SU-DHL-6 (cell line): ENCODE measurements at regions not wholly inside any gene's neighbourhood (a gene's known extent, or its start where the extent isn't known, plus 50 kb on each side); places are given as distances from the start of the nearest gene placed in this dataset.

Experiments
- H2AFZ ChIP-seq: fragments of 200-600 bp; sonication (generic); 2 replicates; pipeline ENCODE4 v1.6.1; 2014; ENCODE audit warnings: low read depth, mild to moderate bottlenecking, moderate library complexity, mixed read lengths, antibody characterized with exemption, low read length; ENCODE audit not compliant: severe bottlenecking
- H3F3A ChIP-seq: fragments of 200-600 bp; shearing (Covaris generic); 2 replicates; pipeline ENCODE4 v1.6.0; 2016; ENCODE audit warnings: antibody characterized with exemption, mild to moderate bottlenecking; ENCODE audit not compliant: insufficient read depth
- H3K27ac ChIP-seq: fragments of 200-600 bp; sonication (generic); 2 replicates; pipeline ENCODE4 v1.5.1; 2016; ENCODE audit warnings: low read depth, mild to moderate bottlenecking, low read length, moderate library complexity, mixed read lengths
- H3K27me3 ChIP-seq: fragments of 200-600 bp; sonication (generic), shearing (Covaris generic); 2 replicates; pipeline ENCODE4 v1.6.0; 2014; ENCODE audit warnings: mild to moderate bottlenecking, low read length
- H3K36me3 ChIP-seq: fragments of 200-600 bp; sonication (generic); 2 replicates; pipeline ENCODE4 v1.6.1; 2014; ENCODE audit warnings: mild to moderate bottlenecking, low read length, mixed read lengths
- H3K4me2 ChIP-seq: fragments of 300-600, 200-600 bp; shearing (Covaris generic), sonication (generic); 2 replicates; pipeline ENCODE4 v1.6.0; 2014; ENCODE audit warnings: low read length, low read depth, mild to moderate bottlenecking; ENCODE audit not compliant: poor library complexity, severe bottlenecking
- H3K4me3 ChIP-seq: fragments of 200-600 bp; sonication (generic); 2 replicates; pipeline ENCODE4 v1.5.1; 2014; ENCODE audit warnings: antibody characterized with exemption, low read length, mild to moderate bottlenecking, mixed read lengths; ENCODE audit not compliant: insufficient read depth, poor library complexity, severe bottlenecking
- H3K79me2 ChIP-seq: fragments of 200-600 bp; sonication (generic); 2 replicates; pipeline ENCODE4 v1.6.1; 2014; ENCODE audit warnings: mild to moderate bottlenecking, low read length, moderate library complexity; ENCODE audit not compliant: insufficient read depth
- H3K9ac ChIP-seq: fragments of 200-600 bp; sonication (generic); 2 replicates; pipeline ENCODE4 v1.7.0; 2014; ENCODE audit warnings: mild to moderate bottlenecking, low read length
- H3K9me2 ChIP-seq: fragments of 200-600 bp; sonication (generic); replicated peaks from 2 replicates; pipeline ENCODE4 v1.6.1; 2014; ENCODE audit warnings: low read length; ENCODE audit not compliant: insufficient read depth
- H3K9me3 ChIP-seq: fragments of 200-600 bp; sonication (generic); 2 replicates; pipeline ENCODE4 v1.6.1; 2014; ENCODE audit warnings: low read length, mixed read lengths; ENCODE audit not compliant: insufficient read depth
- H4K20me1 ChIP-seq: fragments of 200-600 bp; sonication (generic); 2 replicates; pipeline ENCODE4 v1.6.1; 2014; ENCODE audit warnings: low read depth, mild to moderate bottlenecking, antibody characterized with exemption, low read length, moderate library complexity, mixed read lengths
- EZH2phosphoT487 ChIP-seq: fragments of 200-600 bp; sonication (generic), shearing (Covaris generic); conservative IDR thresholded peaks from 2 replicates; pipeline ENCODE4 v1.6.1; 2018; ENCODE audit warnings: mild to moderate bottlenecking, antibody characterized with exemption, low read length, moderate library complexity, mixed read lengths
- TF ChIP-seq, protein P1 (sequence below): fragments of 200-600 bp; sonication (generic); IDR thresholded peaks from one replicate; pipeline ENCODE4 v1.5.1; 2017; ENCODE audit warnings: antibody characterized with exemption, mild to moderate bottlenecking, low read length, moderate library complexity; ENCODE audit not compliant: insufficient read depth, poor library complexity, severe bottlenecking

DNA sequence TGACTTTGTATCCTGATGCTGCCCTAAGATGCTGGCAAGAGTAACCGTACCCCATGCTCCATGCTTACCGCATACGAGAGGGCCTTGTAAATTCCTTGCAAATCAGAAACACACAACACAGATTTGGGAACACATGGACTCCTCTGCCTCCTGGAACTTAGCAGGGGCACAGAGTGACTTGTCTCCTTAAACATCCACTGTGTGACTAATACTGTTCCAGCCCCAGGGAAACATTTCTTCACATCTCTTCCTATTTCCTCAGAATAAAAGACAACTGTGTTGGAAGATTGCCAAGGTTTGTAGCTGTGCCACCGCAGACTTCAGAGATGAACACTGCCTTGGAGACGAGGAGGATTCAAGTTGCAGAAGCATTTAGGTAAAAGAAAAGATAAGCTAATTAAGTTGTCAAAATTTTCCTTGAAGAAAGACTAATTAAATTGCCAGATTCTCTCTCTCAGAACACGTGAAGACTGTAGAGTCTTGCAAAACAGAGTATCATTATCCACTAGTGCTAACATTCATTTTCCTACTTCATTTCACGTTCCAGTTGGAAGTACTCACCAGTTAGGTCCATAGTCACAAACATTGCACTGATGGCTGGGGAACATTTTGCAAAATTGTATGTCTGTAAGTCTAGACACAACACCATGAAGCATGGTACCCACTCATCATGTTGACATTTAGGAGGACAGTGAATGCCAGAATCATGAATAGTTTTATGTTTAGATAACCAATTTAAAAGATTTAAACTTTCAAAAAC lies 188.8 kb downstream of the TSN start:
- H3K79me2 ChIP-seq: no peaks in the 10 kb centered on the region
- H3K9me3 ChIP-seq: no peaks in the 10 kb centered on the region
- H2AFZ ChIP-seq: no peak overlapping the region
- H3K27me3 ChIP-seq: no peaks in the 10 kb centered on the region
- H3K36me3 ChIP-seq: no peaks in the 10 kb centered on the region
- H3K9ac ChIP-seq: no peak overlapping the region
- no peaks in the 10 kb centered on the region for H3K9me2 ChIP-seq
- H4K20me1 ChIP-seq: no peaks in the 10 kb centered on the region
- no peak overlapping the region for H3K4me3 ChIP-seq
- no peak overlapping the region for H3K27ac ChIP-seq
- H3F3A ChIP-seq: no peaks in the 10 kb centered on the region
- TF ChIP-seq, protein P1, sequence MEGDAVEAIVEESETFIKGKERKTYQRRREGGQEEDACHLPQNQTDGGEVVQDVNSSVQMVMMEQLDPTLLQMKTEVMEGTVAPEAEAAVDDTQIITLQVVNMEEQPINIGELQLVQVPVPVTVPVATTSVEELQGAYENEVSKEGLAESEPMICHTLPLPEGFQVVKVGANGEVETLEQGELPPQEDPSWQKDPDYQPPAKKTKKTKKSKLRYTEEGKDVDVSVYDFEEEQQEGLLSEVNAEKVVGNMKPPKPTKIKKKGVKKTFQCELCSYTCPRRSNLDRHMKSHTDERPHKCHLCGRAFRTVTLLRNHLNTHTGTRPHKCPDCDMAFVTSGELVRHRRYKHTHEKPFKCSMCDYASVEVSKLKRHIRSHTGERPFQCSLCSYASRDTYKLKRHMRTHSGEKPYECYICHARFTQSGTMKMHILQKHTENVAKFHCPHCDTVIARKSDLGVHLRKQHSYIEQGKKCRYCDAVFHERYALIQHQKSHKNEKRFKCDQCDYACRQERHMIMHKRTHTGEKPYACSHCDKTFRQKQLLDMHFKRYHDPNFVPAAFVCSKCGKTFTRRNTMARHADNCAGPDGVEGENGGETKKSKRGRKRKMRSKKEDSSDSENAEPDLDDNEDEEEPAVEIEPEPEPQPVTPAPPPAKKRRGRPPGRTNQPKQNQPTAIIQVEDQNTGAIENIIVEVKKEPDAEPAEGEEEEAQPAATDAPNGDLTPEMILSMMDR: no peak
- TF ChIP-seq EZH2phosphoT487: no peak
- H3K4me2 ChIP-seq: no peak overlapping the region

DNA sequence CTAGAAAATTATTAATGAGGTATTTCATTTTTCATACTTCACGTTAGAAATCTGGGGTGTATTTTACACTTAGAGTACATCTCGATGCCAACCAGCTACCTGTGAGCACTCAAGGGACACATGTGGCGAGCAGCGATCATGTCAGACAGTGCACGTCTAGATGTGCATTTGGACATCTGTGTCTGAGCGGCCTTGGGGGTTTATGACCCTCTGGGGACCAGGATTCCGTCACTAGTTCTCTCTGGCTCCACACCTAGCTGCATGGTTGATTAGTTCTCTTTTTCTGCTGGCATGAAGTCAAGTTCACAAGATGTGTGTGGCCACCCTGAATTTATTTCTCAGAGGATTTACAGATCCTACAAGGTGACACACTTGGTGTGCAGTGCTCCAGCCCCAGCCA lies 192.2 kb downstream of the TSN start:
- Histone ChIP-seq H3K9me2 (no peaks in the 10 kb centered on the region), H3K36me3 (no peaks in the 10 kb centered on the region), H3K27ac (no peak overlapping the region), H3K27me3 (no peaks in the 10 kb centered on the region), H3K9me3 (no peaks in the 10 kb centered on the region), H3K79me2 (no peaks in the 10 kb centered on the region), H3K9ac (no peak overlapping the region), H4K20me1 (no peaks in the 10 kb centered on the region), H3K4me2 (no peak overlapping the region), H3K4me3 (no peak overlapping the region), H3F3A (no peaks in the 10 kb centered on the region), H2AFZ (no peak overlapping the region)
- no peak for TF ChIP-seq EZH2phosphoT487
- TF ChIP-seq, protein P1: no peak

DNA sequence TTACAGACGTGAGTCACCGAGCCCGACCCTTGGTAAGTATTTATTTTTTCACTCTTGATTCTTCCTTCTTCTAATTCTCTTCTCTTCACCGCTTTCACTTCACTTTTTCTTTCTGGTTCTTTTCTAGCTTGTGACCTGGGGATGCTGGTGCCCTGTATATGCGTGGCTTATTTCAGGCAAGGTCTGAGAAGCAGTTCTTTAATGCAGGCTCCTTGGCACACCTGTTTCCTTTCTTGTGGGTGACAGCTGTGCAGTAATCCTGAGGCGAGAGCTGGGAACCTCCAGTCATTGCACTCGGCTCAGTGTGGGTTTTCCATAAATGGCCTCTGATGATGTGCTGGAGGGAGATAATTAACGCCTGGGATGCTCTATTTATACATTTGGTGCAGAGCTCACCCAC lies 193.8 kb downstream of the TSN start:
- TF ChIP-seq, protein P1: no peak
- no peak for TF ChIP-seq EZH2phosphoT487
- Histone ChIP-seq H3K4me2 (no peak overlapping the region), H3F3A (no peaks in the 10 kb centered on the region), H3K27me3 (no peaks in the 10 kb centered on the region), H4K20me1 (no peaks in the 10 kb centered on the region), H3K4me3 (no peak overlapping the region), H3K9me2 (no peaks in the 10 kb centered on the region), H3K9me3 (no peaks in the 10 kb centered on the region), H3K27ac (no peak overlapping the region), H3K36me3 (no peaks in the 10 kb centered on the region), H2AFZ (no peak overlapping the region), H3K9ac (no peak overlapping the region), H3K79me2 (no peaks in the 10 kb centered on the region)
